Common myeloid progenitor, CD34-positive (primary cell): ENCODE measurements at regions not wholly inside any gene's neighbourhood (a gene's known extent, or its start where the extent isn't known, plus 50 kb on each side); places are given as distances from the start of the nearest gene placed in this dataset.

Experiments used
- CTCF ChIA-PET: fragments of 350-600 bp; sonication (Branson Sonifier 250); formaldehyde crosslinking; loops from one replicate; lab custom pipeline; 2021; ENCODE audit warnings: antibody characterized with exemption; lab: Charles Lee
- POLR2A ChIA-PET: fragments of 350-600 bp; sonication (Branson Sonifier 250); formaldehyde crosslinking; loops from one replicate; lab custom pipeline; 2021; ENCODE audit warnings: antibody characterized with exemption; lab: Charles Lee
- DNase-seq, 3 donors: peaks; one replicate each; pipeline versions ENCODE4 v3.0.0 to v3.0.0-alpha.2; 2013
- H3K27ac ChIP-seq, 2 experiments: 1 replicate in 1 of 2; 2 replicates in 1 of 2; pipeline ENCODE4 v1.7.0; 2013; ENCODE audit warnings: inconsistent platforms in 2 of 2, low read length in 2 of 2, mild to moderate bottlenecking in 2 of 2, low read depth in 1 of 2, moderate library complexity in 1 of 2; ENCODE audit not compliant: severe bottlenecking in 2 of 2, insufficient read depth in 1 of 2, poor library complexity in 1 of 2
- H3K27me3 ChIP-seq, 5 experiments: replicated peaks in 2 of 5; 1 replicate in 3 of 5; 2 replicates in 2 of 5; pipeline versions ENCODE4 v1.6.1 to v1.7.0; 2013; ENCODE audit warnings: low read length in 4 of 5, mild to moderate bottlenecking in 2 of 5, moderate library complexity in 2 of 5, inconsistent platforms in 1 of 5; ENCODE audit not compliant: insufficient read depth in 5 of 5, control insufficient read depth in 4 of 5
- H3K36me3 ChIP-seq, 4 experiments: 1 replicate in 2 of 4; 2 replicates in 2 of 4; pipeline versions ENCODE4 v1.6.1 to v1.7.0; 2013; ENCODE audit warnings: low read length in 3 of 4, control low read depth in 1 of 4, mild to moderate bottlenecking in 1 of 4; ENCODE audit not compliant: control insufficient read depth in 4 of 4, insufficient read depth in 4 of 4
- H3K4me1 ChIP-seq, 4 experiments: 1 replicate in 3 of 4; 2 replicates in 1 of 4; pipeline versions ENCODE4 v1.6.1 to v1.7.1; 2013; ENCODE audit warnings: low read length in 3 of 4, mild to moderate bottlenecking in 3 of 4, control low read depth in 1 of 4, inconsistent platforms in 1 of 4, moderate library complexity in 1 of 4; ENCODE audit not compliant: control insufficient read depth in 4 of 4, insufficient read depth in 4 of 4; ENCODE audit errors: control extremely low read depth in 1 of 4
- H3K4me3 ChIP-seq, 7 experiments: 1 replicate in 4 of 7; 2 replicates in 3 of 7; pipeline versions ENCODE4 v1.5.1 to v1.7.0; 2013; ENCODE audit warnings: mild to moderate bottlenecking in 7 of 7, low read length in 6 of 7, moderate library complexity in 6 of 7, inconsistent platforms in 2 of 7, low read depth in 2 of 7, control low read depth in 1 of 7; ENCODE audit not compliant: insufficient read depth in 4 of 7, control insufficient read depth in 1 of 7; ENCODE audit errors: extremely low read depth in 1 of 7
- H3K9me3 ChIP-seq, 5 experiments: 1 replicate in 4 of 5; 2 replicates in 1 of 5; pipeline versions ENCODE4 v1.6.1 to v1.7.1; 2013; ENCODE audit warnings: low read length in 4 of 5, mild to moderate bottlenecking in 2 of 5, inconsistent platforms in 1 of 5, low read depth in 1 of 5, moderate library complexity in 1 of 5; ENCODE audit not compliant: control insufficient read depth in 4 of 5, insufficient read depth in 2 of 5; ENCODE audit errors: control extremely low read depth in 1 of 5
- WGBS: methylation state at CpG from one replicate; pipeline ENCODE4 v1.1.5; 2013; ENCODE audit not compliant: insufficient coverage; 5-methylcytosine and 5-hydroxymethylcytosine counted together

DNA sequence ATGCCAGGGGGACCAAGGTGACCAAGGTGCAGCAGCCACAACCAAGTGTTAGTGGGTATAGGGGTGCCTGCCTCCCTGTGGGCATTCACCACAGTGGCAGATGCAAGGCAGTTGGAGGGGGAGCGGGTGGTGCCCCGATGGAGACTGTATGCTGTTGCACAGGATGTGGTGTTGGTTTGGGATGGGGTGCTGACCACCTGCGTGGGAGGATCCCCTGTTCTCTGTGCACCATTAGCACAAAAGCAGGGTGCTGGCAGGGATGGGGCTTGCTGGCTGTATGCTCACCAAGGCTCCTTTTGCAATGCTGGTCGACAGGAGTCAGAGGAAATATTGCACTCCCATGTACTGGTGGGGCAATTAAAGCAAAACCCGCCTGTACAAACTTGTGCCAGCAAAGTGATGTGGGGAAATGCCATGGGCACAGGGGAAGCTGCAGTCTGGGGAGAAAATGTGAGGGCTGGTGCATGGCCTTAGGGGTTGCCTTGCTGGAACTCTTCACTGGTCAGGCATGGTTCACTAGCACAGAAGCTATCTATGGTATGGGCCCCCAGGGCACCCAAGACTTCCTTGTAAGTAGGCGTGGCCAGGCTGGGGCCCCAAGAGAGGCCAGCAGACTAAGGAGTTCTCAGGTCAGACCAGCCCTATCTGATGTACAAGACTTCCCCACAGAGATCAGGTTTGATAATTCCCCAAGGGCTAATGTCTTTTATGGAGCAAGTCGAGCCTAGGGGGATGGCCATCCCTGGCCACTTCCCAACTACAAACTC is 51.9 kb upstream of the GNAT3 start:
- H3K27ac ChIP-seq, result no peak overlapping the region
- peaks cover 0 to 20% (median 5%) of the 10 kb centered on the region in 5 experiments for H3K9me3 ChIP-seq
- CTCF ChIA-PET, result no interaction called here
- H3K4me1 ChIP-seq, result peaks cover 0 to 7% (median 0%) of the 10 kb centered on the region in 4 experiments
- DNase-seq, result no peak
- no peaks in the 10 kb centered on the region for H3K27me3 ChIP-seq
- no peaks in the 10 kb centered on the region for H3K36me3 ChIP-seq
- 83% methylated on average over 6 of the region's 7 CpGs for WGBS
- POLR2A ChIA-PET, result no interaction called here
- H3K4me3 ChIP-seq, result no peak overlapping the region

DNA sequence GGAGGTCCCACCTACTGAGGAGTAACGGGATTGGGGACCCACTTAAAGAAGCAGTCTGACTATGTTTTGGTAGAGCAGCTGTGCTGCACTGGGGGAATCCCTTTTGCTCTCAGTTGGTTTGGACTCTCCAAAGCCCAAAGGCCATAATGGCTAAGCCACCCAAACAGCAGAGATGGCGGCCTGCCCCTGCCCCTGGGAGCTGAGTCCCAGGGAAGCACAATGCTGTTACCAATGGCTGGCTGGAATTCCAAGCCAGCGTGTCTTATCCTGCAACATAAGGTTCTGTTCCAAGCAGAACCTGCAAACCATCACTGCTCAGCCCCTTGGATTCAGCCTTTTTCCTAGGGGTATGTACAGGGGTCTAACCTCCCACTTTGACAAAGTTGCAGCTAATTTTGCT is 53.7 kb upstream of the GNAT3 start:
- WGBS, result 100% methylated on average over 3 of the region's 3 CpGs
- no peak overlapping the region for H3K27ac ChIP-seq
- POLR2A ChIA-PET, result no interaction called here
- H3K4me3 ChIP-seq, result no peak overlapping the region
- peaks cover 0 to 7% (median 0%) of the 10 kb centered on the region in 4 experiments for H3K4me1 ChIP-seq
- CTCF ChIA-PET, result no interaction called here
- H3K27me3 ChIP-seq, result no peaks in the 10 kb centered on the region
- peaks cover 0 to 16% (median 5%) of the 10 kb centered on the region in 5 experiments for H3K9me3 ChIP-seq
- no peaks in the 10 kb centered on the region for H3K36me3 ChIP-seq
- no peak for DNase-seq

DNA sequence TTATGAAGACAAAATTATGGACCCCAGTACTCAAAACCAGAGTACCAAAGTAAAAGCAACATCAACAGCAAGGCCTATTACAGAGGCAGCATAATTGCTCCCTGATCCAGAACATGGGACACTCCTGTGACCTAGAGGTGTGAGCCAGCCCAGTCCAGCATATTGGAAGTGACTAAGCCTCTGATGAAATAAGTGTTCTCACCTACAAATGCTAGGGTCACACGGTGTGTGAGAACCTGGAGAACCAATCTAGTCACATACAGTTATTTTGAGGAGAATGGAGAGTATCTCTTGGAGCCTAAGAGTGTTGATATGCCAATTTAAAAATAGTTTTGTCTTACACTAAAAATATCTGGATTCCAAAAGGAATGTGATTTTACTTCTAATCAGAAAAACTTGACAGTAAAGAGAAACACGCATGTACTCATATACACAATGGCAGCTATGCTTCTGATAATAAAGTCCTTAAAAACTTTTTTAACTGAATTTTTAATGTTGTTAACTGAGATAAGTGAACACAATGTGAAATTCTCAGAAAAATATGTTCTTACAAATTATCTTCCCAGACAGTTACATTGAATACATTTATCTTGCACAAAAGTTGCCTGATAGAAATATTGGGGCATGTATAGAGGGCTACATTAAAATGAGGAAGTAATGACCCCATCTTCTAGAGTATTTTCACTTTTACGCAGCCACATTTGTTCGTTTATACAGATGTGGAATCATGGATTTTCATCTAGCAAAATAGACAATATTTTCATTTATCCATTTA is 56.8 kb upstream of the CD36 start:
- no peaks in the 10 kb centered on the region for H3K27me3 ChIP-seq
- no peak overlapping the region for H3K27ac ChIP-seq
- H3K4me3 ChIP-seq, result no peak overlapping the region
- peak in 2 of 3 donors; percentile 23 to 52 for DNase-seq
- H3K36me3 ChIP-seq, result no peaks in the 10 kb centered on the region
- ChIA-PET POLR2A (no interaction called here), CTCF (no interaction called here)
- no CpG with 5 or more reads among the region's 4 CpGs for WGBS
- no peaks in the 10 kb centered on the region for H3K9me3 ChIP-seq
- peaks cover 0 to 5% (median 0%) of the 10 kb centered on the region in 4 experiments for H3K4me1 ChIP-seq

DNA sequence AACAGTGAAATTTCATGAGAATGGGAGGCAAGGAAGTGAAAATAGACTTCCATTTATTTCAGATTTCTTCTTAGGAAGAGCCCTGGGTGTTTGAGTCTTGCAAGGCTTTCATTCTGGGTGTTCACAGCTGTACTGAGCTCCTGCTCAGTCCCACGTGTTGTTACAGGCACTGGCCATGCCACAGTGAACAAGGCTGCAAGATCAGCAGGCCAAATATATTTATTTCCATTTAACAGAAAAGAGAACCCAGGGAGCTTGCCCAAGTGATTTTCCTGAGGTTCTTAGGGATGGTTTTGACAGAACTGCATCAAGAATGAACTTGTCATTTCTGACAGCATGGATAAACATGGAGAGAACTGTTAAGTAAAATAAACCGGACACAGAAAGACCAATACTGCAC is 54.5 kb upstream of the CD36 start:
- WGBS, result 70% methylated on average over 2 of the region's 2 CpGs
- no peaks in the 10 kb centered on the region for H3K27me3 ChIP-seq
- DNase-seq, result no peak
- no peaks in the 10 kb centered on the region for H3K36me3 ChIP-seq
- H3K4me3 ChIP-seq, result no peak overlapping the region
- peaks cover 0 to 16% (median 11%) of the 10 kb centered on the region in 4 experiments for H3K4me1 ChIP-seq
- H3K9me3 ChIP-seq, result no peaks in the 10 kb centered on the region
- CTCF ChIA-PET, result no interaction called here
- POLR2A ChIA-PET, result no interaction called here
- H3K27ac ChIP-seq, result no peak overlapping the region

DNA sequence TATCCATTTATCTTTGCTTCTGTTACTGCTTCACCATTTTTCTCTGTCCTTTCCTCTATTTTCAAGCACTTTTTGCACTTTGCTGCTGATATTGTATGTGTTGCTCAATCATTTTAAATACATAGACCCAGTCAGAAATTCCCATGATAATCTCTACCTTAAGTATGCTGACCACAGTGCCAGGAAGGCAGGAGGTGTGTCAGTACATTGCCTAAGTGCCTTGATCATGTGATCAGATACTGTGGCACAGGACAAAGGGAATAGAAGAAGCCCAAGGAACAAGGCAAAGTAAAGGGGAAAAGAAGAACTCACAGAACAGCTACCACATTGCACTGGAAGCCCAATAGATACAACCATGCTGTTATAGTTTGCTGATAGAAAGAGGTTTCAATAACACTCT is 53.7 kb upstream of the CD36 start:
- POLR2A ChIA-PET, result no interaction called here
- DNase-seq, result no peak

DNA sequence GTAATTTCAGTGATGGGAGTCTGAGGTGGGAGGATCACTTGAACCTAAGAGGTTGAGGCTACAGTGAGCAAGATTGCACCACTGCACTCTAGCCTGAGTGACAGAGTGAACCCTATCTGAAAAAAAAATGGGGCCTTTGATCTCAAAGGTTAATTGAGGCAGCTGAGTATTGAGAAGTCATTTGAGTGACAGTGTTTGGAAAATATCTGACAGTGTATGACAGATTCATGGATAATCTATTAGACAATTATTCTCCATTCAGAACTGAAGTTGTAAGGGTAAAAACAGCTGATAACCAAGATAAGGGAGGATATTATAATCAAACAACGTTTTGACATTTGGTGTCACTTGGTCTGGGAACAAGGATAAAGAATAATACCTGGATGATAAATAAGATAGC is 50.9 kb upstream of the CD36 start:
- Histone ChIP-seq H3K27me3 (no peaks in the 10 kb centered on the region), H3K27ac (peak overlapping the region in 1 of 2 experiments; percentile 2), H3K4me1 (peaks cover 4 to 39% (median 23%) of the 10 kb centered on the region in 4 experiments), H3K36me3 (no peaks in the 10 kb centered on the region), H3K4me3 (no peak overlapping the region), H3K9me3 (no peaks in the 10 kb centered on the region)
- DNase-seq, result no peak
- no CpG with 5 or more reads among the region's 1 CpG for WGBS
- ChIA-PET POLR2A (no interaction called here), CTCF (interaction anchor here (0.8 kb wide), 1 partner anchor 11 kb away, joined by 4 read pairs; no protein-coding TSS in a partner anchor)

More for the DNA sequence above, 53.7 kb upstream of the CD36 start:
- Histone ChIP-seq H3K27me3 (no peaks in the 10 kb centered on the region), H3K4me3 (no peak overlapping the region), H3K4me1 (peaks cover 4 to 24% (median 17%) of the 10 kb centered on the region in 4 experiments), H3K36me3 (no peaks in the 10 kb centered on the region), H3K9me3 (no peaks in the 10 kb centered on the region), H3K27ac (no peak overlapping the region)
- CTCF ChIA-PET, result no interaction called here

DNA sequence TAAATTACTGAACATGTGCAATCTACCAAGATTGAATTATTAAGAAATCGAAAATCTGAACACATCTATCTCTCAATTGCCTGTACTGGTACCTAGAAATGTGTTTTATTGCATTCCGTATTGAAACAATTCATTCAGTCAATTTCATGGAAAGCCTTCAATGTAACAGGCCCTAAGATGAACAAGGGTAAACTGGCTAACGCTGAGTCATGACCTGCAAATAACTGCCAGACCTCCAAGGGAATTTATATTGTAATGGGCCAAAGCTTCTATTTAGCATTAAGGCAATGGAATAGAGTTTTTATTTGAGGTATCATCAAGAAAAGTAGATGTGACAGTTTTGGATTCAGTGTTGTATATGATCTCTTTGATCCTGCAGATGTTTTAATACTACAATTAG is 49.9 kb upstream of the CD36 start:
- POLR2A ChIA-PET, result no interaction called here
- H3K9me3 ChIP-seq, result no peaks in the 10 kb centered on the region
- H3K36me3 ChIP-seq, result no peaks in the 10 kb centered on the region
- 63% methylated on average over 1 of the region's 3 CpGs for WGBS
- CTCF ChIA-PET, result interaction anchor here (1.1 kb wide), 1 partner anchor 8 kb away, joined by 3 read pairs; no protein-coding TSS in a partner anchor
- no peak overlapping the region for H3K4me3 ChIP-seq
- peak in 2 of 3 donors; percentile 39 to 60 for DNase-seq
- H3K27ac ChIP-seq, result peak overlapping the region; percentile 51 to 70
- H3K4me1 ChIP-seq, result peaks cover 4 to 39% (median 23%) of the 10 kb centered on the region in 4 experiments
- H3K27me3 ChIP-seq, result no peaks in the 10 kb centered on the region
